Muscle of leg (tissue), 3 donors: ENCODE measurements at regions not wholly inside any gene's neighbourhood (a gene's known extent, or its start where the extent isn't known, plus 50 kb on each side); places are given as distances from the start of the nearest gene placed in this dataset.
"Not testable (repeated sequence)": the region's sequence is repeated elsewhere in the genome, so short reads cannot be mapped to it uniquely, and the experiment has no call there.

Experiments used
- DNase-seq: peaks from one replicate; pipeline ENCODE4 v3.0.0; 2013
- H3K27ac ChIP-seq: one replicate; pipeline ENCODE4 v1.5.1; 2013; ENCODE audit warnings: mild to moderate bottlenecking, low read length, control low read depth
- H3K27me3 ChIP-seq: one replicate; pipeline ENCODE4 v1.6.1; 2013; ENCODE audit warnings: low read length; ENCODE audit not compliant: control insufficient read depth, insufficient read depth
- H3K36me3 ChIP-seq: one replicate; pipeline ENCODE4 v1.6.1; 2013; ENCODE audit warnings: low read length; ENCODE audit not compliant: control insufficient read depth, insufficient read depth
- H3K4me1 ChIP-seq: one replicate; pipeline ENCODE4 v1.6.1; 2013; ENCODE audit warnings: low read length; ENCODE audit not compliant: control insufficient read depth, insufficient read depth
- H3K4me3 ChIP-seq: one replicate; pipeline ENCODE4 v1.5.1; 2013; ENCODE audit warnings: low read length, control low read depth
- H3K9me3 ChIP-seq: replicated peaks from 2 replicates; pipeline ENCODE4 v1.6.1; 2013; ENCODE audit warnings: low read depth, low read length; ENCODE audit not compliant: control insufficient read depth
- WGBS: methylation state at CpG from one replicate; pipeline ENCODE4 v1.1.5; 2013; ENCODE audit warnings: missing lambda C conversion rate; ENCODE audit not compliant: insufficient coverage; 5-methylcytosine and 5-hydroxymethylcytosine counted together

- Histone ChIP-seq H3K4me3 (no peak overlapping the region), H3K9me3 (no peaks in the 10 kb centered on the region), H3K27ac (no peak overlapping the region), H3K36me3 (no peaks in the 10 kb centered on the region), H3K27me3 (no peaks in the 10 kb centered on the region), H3K4me1 (no peaks in the 10 kb centered on the region)
- no CpG with 5 or more reads among the region's 3 CpGs for WGBS
- DNase-seq, result no peak
These were observed 645.1 kb upstream of the FAM98A start for GRCh38 chr2:34244195-34244594.

GRCh38 chr2:34242763-34243123 is 643.6 kb upstream of the FAM98A start:
- no peaks in the 10 kb centered on the region for H3K4me1 ChIP-seq
- WGBS, result no CpG with 5 or more reads among the region's 3 CpGs
- no peak overlapping the region for H3K27ac ChIP-seq
- H3K27me3 ChIP-seq, result no peaks in the 10 kb centered on the region
- peak; percentile 14 for DNase-seq
- no peaks in the 10 kb centered on the region for H3K36me3 ChIP-seq
- no peak overlapping the region for H3K4me3 ChIP-seq
- H3K9me3 ChIP-seq, result no peaks in the 10 kb centered on the region

GRCh38 chr2:34241905-34242762 is 643.0 kb upstream of the FAM98A start:
- no peak overlapping the region for H3K4me3 ChIP-seq
- no CpG with 5 or more reads among the region's 6 CpGs for WGBS
- no peak overlapping the region for H3K27ac ChIP-seq
- no peaks in the 10 kb centered on the region for H3K36me3 ChIP-seq
- peak; percentile 30 for DNase-seq
- no peaks in the 10 kb centered on the region for H3K4me1 ChIP-seq
- H3K9me3 ChIP-seq, result no peaks in the 10 kb centered on the region
- no peaks in the 10 kb centered on the region for H3K27me3 ChIP-seq

- Histone ChIP-seq H3K4me1 (no peaks in the 10 kb centered on the region), H3K27ac (no peak overlapping the region), H3K27me3 (no peaks in the 10 kb centered on the region), H3K36me3 (no peaks in the 10 kb centered on the region), H3K4me3 (no peak overlapping the region), H3K9me3 (no peaks in the 10 kb centered on the region)
- no peak for DNase-seq
- WGBS, result no CpG with 5 or more reads among the region's 1 CpG
These were observed 640.4 kb upstream of the FAM98A start for GRCh38 chr2:34239511-34239910.

GRCh38 chr2:34234823-34235222 is 635.7 kb upstream of the FAM98A start:
- Histone ChIP-seq H3K4me3 (no peak overlapping the region), H3K36me3 (no peaks in the 10 kb centered on the region), H3K27me3 (no peaks in the 10 kb centered on the region), H3K4me1 (no peaks in the 10 kb centered on the region), H3K9me3 (no peaks in the 10 kb centered on the region), H3K27ac (no peak overlapping the region)
- DNase-seq, result no peak
- 80% methylated on average over 1 of the region's 3 CpGs for WGBS

GRCh38 chr2:34229998-34230397 is 630.9 kb upstream of the FAM98A start:
- no CpG with 5 or more reads among the region's 1 CpG for WGBS
- no peak overlapping the region for H3K27ac ChIP-seq
- H3K36me3 ChIP-seq, result no peaks in the 10 kb centered on the region
- DNase-seq, result no peak
- H3K4me1 ChIP-seq, result no peaks in the 10 kb centered on the region
- no peaks in the 10 kb centered on the region for H3K9me3 ChIP-seq
- H3K4me3 ChIP-seq, result no peak overlapping the region
- H3K27me3 ChIP-seq, result no peaks in the 10 kb centered on the region

- Histone ChIP-seq H3K9me3 (no peaks in the 10 kb centered on the region), H3K27ac (no peak overlapping the region), H3K27me3 (no peaks in the 10 kb centered on the region), H3K4me3 (no peak overlapping the region), H3K36me3 (no peaks in the 10 kb centered on the region), H3K4me1 (no peaks in the 10 kb centered on the region)
- DNase-seq, result no peak
- 72% methylated on average over 4 of the region's 4 CpGs for WGBS
These were observed 616.1 kb upstream of the FAM98A start for GRCh38 chr2:34215174-34215573.

GRCh38 chr2:34210382-34210781 is 611.3 kb upstream of the FAM98A start:
- 80% methylated on average over 4 of the region's 8 CpGs for WGBS
- not testable (repeated sequence) for DNase-seq, H3K27me3 ChIP-seq, H3K9me3 ChIP-seq, H3K36me3 ChIP-seq, H3K27ac ChIP-seq, H3K4me1 ChIP-seq, H3K4me3 ChIP-seq

- H3K4me3 ChIP-seq, result no peak overlapping the region
- DNase-seq, result no peak
- H3K36me3 ChIP-seq, result no peaks in the 10 kb centered on the region
- no peaks in the 10 kb centered on the region for H3K27me3 ChIP-seq
- no peak overlapping the region for H3K27ac ChIP-seq
- peaks cover 9% of the 10 kb centered on the region for H3K9me3 ChIP-seq
- H3K4me1 ChIP-seq, result no peaks in the 10 kb centered on the region
- WGBS, result no CpG with 5 or more reads among the region's 1 CpG
These were observed 605.5 kb upstream of the FAM98A start for GRCh38 chr2:34204560-34204959.

GRCh38 chr2:34201099-34201498 is 602.0 kb upstream of the FAM98A start:
- no CpG with 5 or more reads among the region's 1 CpG for WGBS
- DNase-seq, result no peak
- H3K27ac ChIP-seq, result no peak overlapping the region
- no peaks in the 10 kb centered on the region for H3K36me3 ChIP-seq
- H3K27me3 ChIP-seq, result no peaks in the 10 kb centered on the region
- no peaks in the 10 kb centered on the region for H3K9me3 ChIP-seq
- no peak overlapping the region for H3K4me3 ChIP-seq
- no peaks in the 10 kb centered on the region for H3K4me1 ChIP-seq

- Histone ChIP-seq H3K36me3 (no peaks in the 10 kb centered on the region), H3K9me3 (no peaks in the 10 kb centered on the region), H3K4me3 (no peak overlapping the region), H3K4me1 (no peaks in the 10 kb centered on the region), H3K27me3 (no peaks in the 10 kb centered on the region), H3K27ac (no peak overlapping the region)
- no peak for DNase-seq
These were observed 600.9 kb upstream of the FAM98A start for GRCh38 chr2:34199971-34200370.
